ENCODE measurements at regions not wholly inside any gene's neighbourhood (a gene's known extent, or its start where the extent isn't known, plus 50 kb on each side); places are given as distances from the start of the nearest gene placed in this dataset.
"Not testable (repeated sequence)": the region's sequence is repeated elsewhere in the genome, so short reads cannot be mapped to it uniquely, and the experiment has no call there.

DNA sequence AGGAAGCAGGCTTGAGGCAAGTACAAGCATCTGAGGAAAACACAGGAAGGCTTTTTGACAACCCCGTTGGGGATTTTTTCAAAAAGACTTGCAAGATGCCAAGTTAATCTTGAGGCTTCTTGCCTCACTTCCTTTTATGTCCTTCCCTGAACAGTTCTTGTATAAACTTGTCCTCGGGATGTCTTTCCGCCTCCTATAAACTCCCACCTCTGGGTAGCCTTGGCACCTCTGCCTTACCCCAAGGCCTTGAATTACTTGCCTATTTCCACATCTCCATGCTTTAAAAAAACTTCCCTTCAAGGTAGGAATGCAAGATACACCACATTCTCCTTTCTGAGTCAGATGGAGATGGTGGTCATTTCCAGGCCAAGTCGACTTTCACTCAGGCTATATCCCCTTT lies 106.4 kb upstream of the RBBP8 start:
- Histone ChIP-seq H3K27ac (ENCODE audit: low read depth, low read length) (no peak overlapping the region), H3K36me3 (ENCODE audit: low read length) (no peaks in the 10 kb centered on the region), H3K9me2 (replicated peaks; ENCODE audit: insufficient read depth, low read length) (no peaks in the 10 kb centered on the region), H3K79me2 (ENCODE audit: insufficient read depth, low read length) (no peaks in the 10 kb centered on the region), H2AFZ (ENCODE audit: low read depth, low read length, severe bottlenecking) (no peak overlapping the region), H3F3A (ENCODE audit: insufficient read depth) (no peaks in the 10 kb centered on the region), H3K9ac (ENCODE audit: low read length) (no peak overlapping the region), H3K4me3 (ENCODE audit: insufficient read depth, low read length, poor library complexity, severe bottlenecking) (no peak overlapping the region), H3K9me3 (ENCODE audit: insufficient read depth, low read length) (no peaks in the 10 kb centered on the region), H3K4me2 (ENCODE audit: low read depth, low read length, poor library complexity, severe bottlenecking) (no peak overlapping the region), H4K20me1 (ENCODE audit: low read depth, low read length) (no peaks in the 10 kb centered on the region), H3K27me3 (ENCODE audit: low read length) (no peaks in the 10 kb centered on the region)
- TF ChIP-seq, protein P1, sequence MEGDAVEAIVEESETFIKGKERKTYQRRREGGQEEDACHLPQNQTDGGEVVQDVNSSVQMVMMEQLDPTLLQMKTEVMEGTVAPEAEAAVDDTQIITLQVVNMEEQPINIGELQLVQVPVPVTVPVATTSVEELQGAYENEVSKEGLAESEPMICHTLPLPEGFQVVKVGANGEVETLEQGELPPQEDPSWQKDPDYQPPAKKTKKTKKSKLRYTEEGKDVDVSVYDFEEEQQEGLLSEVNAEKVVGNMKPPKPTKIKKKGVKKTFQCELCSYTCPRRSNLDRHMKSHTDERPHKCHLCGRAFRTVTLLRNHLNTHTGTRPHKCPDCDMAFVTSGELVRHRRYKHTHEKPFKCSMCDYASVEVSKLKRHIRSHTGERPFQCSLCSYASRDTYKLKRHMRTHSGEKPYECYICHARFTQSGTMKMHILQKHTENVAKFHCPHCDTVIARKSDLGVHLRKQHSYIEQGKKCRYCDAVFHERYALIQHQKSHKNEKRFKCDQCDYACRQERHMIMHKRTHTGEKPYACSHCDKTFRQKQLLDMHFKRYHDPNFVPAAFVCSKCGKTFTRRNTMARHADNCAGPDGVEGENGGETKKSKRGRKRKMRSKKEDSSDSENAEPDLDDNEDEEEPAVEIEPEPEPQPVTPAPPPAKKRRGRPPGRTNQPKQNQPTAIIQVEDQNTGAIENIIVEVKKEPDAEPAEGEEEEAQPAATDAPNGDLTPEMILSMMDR (IDR thresholded peaks at IDR 0.05; ENCODE audit: insufficient read depth, low read length, poor library complexity, severe bottlenecking), result no peak

- Histone ChIP-seq H3K4me3 (ENCODE audit: insufficient read depth, low read length, poor library complexity, severe bottlenecking) (no peak overlapping the region), H2AFZ (ENCODE audit: low read depth, low read length, severe bottlenecking) (no peak overlapping the region), H3K79me2 (ENCODE audit: insufficient read depth, low read length) (no peaks in the 10 kb centered on the region), H3K4me2 (ENCODE audit: low read depth, low read length, poor library complexity, severe bottlenecking) (no peak overlapping the region), H4K20me1 (ENCODE audit: low read depth, low read length) (no peaks in the 10 kb centered on the region), H3K9me3 (ENCODE audit: insufficient read depth, low read length) (no peaks in the 10 kb centered on the region), H3K9me2 (replicated peaks; ENCODE audit: insufficient read depth, low read length) (no peaks in the 10 kb centered on the region), H3K9ac (ENCODE audit: low read length) (no peak overlapping the region), H3K36me3 (ENCODE audit: low read length) (no peaks in the 10 kb centered on the region), H3K27ac (ENCODE audit: low read depth, low read length) (no peak overlapping the region), H3F3A (ENCODE audit: insufficient read depth) (no peaks in the 10 kb centered on the region), H3K27me3 (ENCODE audit: low read length) (no peaks in the 10 kb centered on the region)
- TF ChIP-seq, protein P1 (IDR thresholded peaks at IDR 0.05; ENCODE audit: insufficient read depth, low read length, poor library complexity, severe bottlenecking), result no peak
- TF ChIP-seq EZH2phosphoT487 (conservative IDR thresholded peaks at IDR 0.05; ENCODE audit: low read length), result no peak
Measured at GRCh38 chr18:22827216-22827615, 105.9 kb upstream of the RBBP8 start.

DNA sequence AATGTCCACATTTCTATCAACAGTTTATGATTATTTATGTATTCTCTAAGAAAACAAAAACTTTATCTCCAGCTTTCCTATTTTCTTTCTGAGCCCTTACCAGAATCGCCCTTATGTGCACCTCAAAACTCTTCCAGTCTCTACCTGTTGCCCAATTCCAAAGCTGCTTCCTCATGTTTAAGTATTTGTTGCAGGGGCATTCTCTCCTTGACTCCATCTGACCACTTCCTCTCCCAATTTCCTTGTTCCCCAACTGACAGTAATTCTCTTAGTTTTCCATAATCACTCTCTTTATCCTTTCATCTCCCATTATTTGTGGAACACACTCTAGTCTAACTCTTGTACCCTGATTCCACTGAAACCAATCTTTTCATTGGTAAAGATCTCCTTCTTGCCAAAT lies 105.4 kb upstream of the RBBP8 start:
- Histone ChIP-seq H3K27me3 (ENCODE audit: low read length) (no peaks in the 10 kb centered on the region), H3F3A (ENCODE audit: insufficient read depth) (no peaks in the 10 kb centered on the region), H2AFZ (ENCODE audit: low read depth, low read length, severe bottlenecking) (no peak overlapping the region), H4K20me1 (ENCODE audit: low read depth, low read length) (no peaks in the 10 kb centered on the region), H3K9me3 (ENCODE audit: insufficient read depth, low read length) (no peaks in the 10 kb centered on the region), H3K9ac (ENCODE audit: low read length) (no peak overlapping the region), H3K36me3 (ENCODE audit: low read length) (no peaks in the 10 kb centered on the region), H3K27ac (ENCODE audit: low read depth, low read length) (no peak overlapping the region), H3K4me3 (ENCODE audit: insufficient read depth, low read length, poor library complexity, severe bottlenecking) (no peak overlapping the region), H3K9me2 (replicated peaks; ENCODE audit: insufficient read depth, low read length) (no peaks in the 10 kb centered on the region), H3K4me2 (ENCODE audit: low read depth, low read length, poor library complexity, severe bottlenecking) (no peak overlapping the region), H3K79me2 (ENCODE audit: insufficient read depth, low read length) (no peaks in the 10 kb centered on the region)
- TF ChIP-seq EZH2phosphoT487 (conservative IDR thresholded peaks at IDR 0.05; ENCODE audit: low read length), result no peak
- TF ChIP-seq, protein P1 (IDR thresholded peaks at IDR 0.05; ENCODE audit: insufficient read depth, low read length, poor library complexity, severe bottlenecking), result no peak

DNA sequence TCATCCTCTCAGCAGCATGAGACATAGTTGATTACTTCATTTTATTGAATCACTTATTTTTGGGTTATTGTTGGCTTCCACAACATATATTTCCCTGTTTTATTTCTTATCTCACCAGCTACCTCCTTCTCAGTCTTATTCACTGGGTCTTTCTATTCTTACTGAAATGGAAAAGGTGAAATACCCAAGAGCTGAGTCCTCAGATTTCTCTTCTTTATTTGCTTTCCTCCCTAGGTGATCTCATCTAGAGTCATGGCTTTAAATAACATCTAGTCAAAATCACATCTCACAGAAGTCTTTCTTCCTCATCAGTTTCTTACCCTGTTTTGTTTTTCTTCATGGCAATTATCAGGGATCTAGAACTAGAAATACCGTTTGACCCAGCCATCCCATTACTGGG lies 105.0 kb upstream of the RBBP8 start:
- H3K4me2 ChIP-seq (ENCODE audit: low read depth, low read length, poor library complexity, severe bottlenecking), result no peak overlapping the region
- no peak overlapping the region for H3K9ac ChIP-seq (ENCODE audit: low read length)
- no peaks in the 10 kb centered on the region for H3K27me3 ChIP-seq (ENCODE audit: low read length)
- no peaks in the 10 kb centered on the region for H3K9me3 ChIP-seq (ENCODE audit: insufficient read depth, low read length)
- H3K9me2 ChIP-seq (replicated peaks; ENCODE audit: insufficient read depth, low read length), result no peaks in the 10 kb centered on the region
- H3F3A ChIP-seq (ENCODE audit: insufficient read depth), result no peaks in the 10 kb centered on the region
- H3K27ac ChIP-seq (ENCODE audit: low read depth, low read length), result no peak overlapping the region
- no peak overlapping the region for H3K4me3 ChIP-seq (ENCODE audit: insufficient read depth, low read length, poor library complexity, severe bottlenecking)
- no peaks in the 10 kb centered on the region for H3K79me2 ChIP-seq (ENCODE audit: insufficient read depth, low read length)
- H2AFZ ChIP-seq (ENCODE audit: low read depth, low read length, severe bottlenecking), result no peak overlapping the region
- H4K20me1 ChIP-seq (ENCODE audit: low read depth, low read length), result no peaks in the 10 kb centered on the region
- TF ChIP-seq EZH2phosphoT487 (conservative IDR thresholded peaks at IDR 0.05; ENCODE audit: low read length), result no peak
- TF ChIP-seq, protein P1 (IDR thresholded peaks at IDR 0.05; ENCODE audit: insufficient read depth, low read length, poor library complexity, severe bottlenecking), result no peak
- no peaks in the 10 kb centered on the region for H3K36me3 ChIP-seq (ENCODE audit: low read length)

GRCh38 chr18:22828583-22828982 lies 104.5 kb upstream of the RBBP8 start:
- not testable (repeated sequence) for H2AFZ ChIP-seq (ENCODE audit: low read depth, low read length, severe bottlenecking); H3F3A ChIP-seq (ENCODE audit: insufficient read depth); H4K20me1 ChIP-seq (ENCODE audit: low read depth, low read length); H3K79me2 ChIP-seq (ENCODE audit: insufficient read depth, low read length); H3K9me3 ChIP-seq (ENCODE audit: insufficient read depth, low read length); H3K27ac ChIP-seq (ENCODE audit: low read depth, low read length); H3K27me3 ChIP-seq (ENCODE audit: low read length); H3K4me3 ChIP-seq (ENCODE audit: insufficient read depth, low read length, poor library complexity, severe bottlenecking); H3K9me2 ChIP-seq (replicated peaks; ENCODE audit: insufficient read depth, low read length); H3K4me2 ChIP-seq (ENCODE audit: low read depth, low read length, poor library complexity, severe bottlenecking); H3K36me3 ChIP-seq (ENCODE audit: low read length); H3K9ac ChIP-seq (ENCODE audit: low read length)
